HCT116 (cell line): ENCODE measurements at regions not wholly inside any gene's neighbourhood (a gene's known extent, or its start where the extent isn't known, plus 50 kb on each side); places are given as distances from the start of the nearest gene placed in this dataset.

Experiments used
- ATAC-seq: fragments of 200-7000 bp; cut with Tn5 transposase; 2 replicates; pipeline ENCODE4 v1.9.1; 2020; ENCODE audit warnings: mild to moderate bottlenecking, moderate library complexity
- BruUV-seq: library from RNA; stranded (reverse); fragments of 400-500 nt; replicated peaks from 2 replicates; lab custom pipeline; 2021; lab: Mats Ljungman, UMichigan
- CTCF ChIA-PET: fragments of 300-600 bp; sonication (Branson Sonifier 250); formaldehyde crosslinking; loops from one replicate; lab custom pipeline; 2021; ENCODE audit warnings: antibody characterized with exemption; lab: Charles Lee
- POLR2A ChIA-PET: fragments of 300-600, 350-600 bp; sonication (Branson Sonifier 250); formaldehyde crosslinking; loops from one replicate; lab custom pipeline; 2021; ENCODE audit warnings: antibody characterized with exemption; lab: Charles Lee
- RAD21 ChIA-PET, 2 experiments: fragments of 300-600 bp; sonication (Branson Sonifier 250); formaldehyde crosslinking; loops; one replicate each; lab custom pipeline; 2023; ENCODE audit warnings: low total read pairs in 2 of 2; ENCODE audit not compliant: uncharacterized antibody in 2 of 2, unreplicated experiment in 2 of 2, low non-redundant PET in 1 of 2; lab: Charles Lee
- DNase-seq: peaks from one replicate; pipeline ENCODE4 v3.0.0-alpha.2; 2010; ENCODE audit warnings: low read depth, low spot score
- H2AFZ ChIP-seq: fragments of 200-600 bp; shearing (Covaris generic), sonication (generic); 2 replicates; pipeline ENCODE4 v1.6.1; 2017; ENCODE audit warnings: low read depth, mixed run types, mixed read lengths, antibody characterized with exemption, low read length; ENCODE audit not compliant: poor library complexity, severe bottlenecking
- H3K27ac ChIP-seq: 2 replicates; pipeline ENCODE4 v1.5.1; 2012; ENCODE audit warnings: low read depth, low read length
- H3K27me3 ChIP-seq: fragments of 200-600 bp; sonication (generic); 2 replicates; pipeline ENCODE4 v1.6.1; 2016; ENCODE audit warnings: mixed run types, low read length, mixed read lengths; ENCODE audit not compliant: insufficient read depth
- H3K36me3 ChIP-seq, 2 experiments: fragments of 200-500 bp in 1 of 2; fragments of 200-600 bp in 1 of 2; sonication (Bioruptor generic) in 1 of 2; sonication (generic) in 1 of 2; 2 replicates each; pipeline versions ENCODE4 v1.5.1 to v1.6.1; 2014 to 2016; ENCODE audit warnings: low read length in 2 of 2, inconsistent platforms in 1 of 2, mixed read lengths in 1 of 2, mixed run types in 1 of 2; ENCODE audit not compliant: insufficient read depth in 2 of 2, control insufficient read depth in 1 of 2
- H3K4me1 ChIP-seq, 2 experiments: fragments of 200-600 bp in 1 of 2; sonication (generic) in 1 of 2; 2 replicates each; pipeline versions ENCODE4 v1.5.1 to v1.6.1; 2012 to 2017; ENCODE audit warnings: low read length in 2 of 2, inconsistent platforms in 1 of 2, mild to moderate bottlenecking in 1 of 2, mixed read lengths in 1 of 2, mixed run types in 1 of 2, moderate library complexity in 1 of 2; ENCODE audit not compliant: insufficient read depth in 2 of 2, control insufficient read depth in 1 of 2
- H3K4me2 ChIP-seq: fragments of 200-600 bp; sonication (generic); 2 replicates; pipeline ENCODE4 v1.6.1; 2017; ENCODE audit warnings: mixed run types, low read length, mixed read lengths
- H3K4me3 ChIP-seq, 2 experiments: fragments of 200-600 bp in 1 of 2; sonication (generic) in 1 of 2; replicated peaks in 1 of 2; 2 replicates each; pipeline ENCODE4 v1.5.1; 2011 to 2016; ENCODE audit warnings: low read length in 2 of 2, control low read depth in 1 of 2, low read depth in 1 of 2, mild to moderate bottlenecking in 1 of 2, mixed read lengths in 1 of 2, mixed run types in 1 of 2
- H3K79me2 ChIP-seq: fragments of 200-600 bp; sonication (generic); 2 replicates; pipeline ENCODE4 v1.6.1; 2017; ENCODE audit warnings: mild to moderate bottlenecking, mixed run types, low read length, moderate library complexity, mixed read lengths; ENCODE audit not compliant: insufficient read depth
- H3K9ac ChIP-seq: fragments of 200-600 bp; sonication (generic); 2 replicates; pipeline ENCODE4 v1.6.1; 2016; ENCODE audit warnings: low read length, mixed read lengths
- H3K9me2 ChIP-seq: fragments of 200-600 bp; sonication (generic), shearing (Covaris generic); 2 replicates; pipeline ENCODE4 v1.6.1; 2017; ENCODE audit warnings: mixed run types, mild to moderate bottlenecking, moderate library complexity; ENCODE audit not compliant: insufficient read depth
- H3K9me3 ChIP-seq, 2 experiments: fragments of 200-500 bp in 1 of 2; fragments of 200-600 bp in 1 of 2; sonication (Bioruptor generic) in 1 of 2; sonication (generic) in 1 of 2; 2 replicates each; pipeline ENCODE4 v1.6.1; 2014 to 2017; ENCODE audit warnings: low read length in 2 of 2, mixed read lengths in 2 of 2, inconsistent platforms in 1 of 2, low read depth in 1 of 2, mild to moderate bottlenecking in 1 of 2, mixed run types in 1 of 2, moderate library complexity in 1 of 2; ENCODE audit not compliant: control insufficient read depth in 1 of 2, insufficient read depth in 1 of 2
- H4K20me1 ChIP-seq: fragments of 200-600 bp; sonication (generic), shearing (Covaris generic); 2 replicates; pipeline ENCODE4 v1.6.1; 2017; ENCODE audit warnings: mixed run types, mild to moderate bottlenecking, moderate library complexity; ENCODE audit not compliant: insufficient read depth
- ATF3 ChIP-seq: IDR thresholded peaks from 2 replicates; pipeline ENCODE4 v1.6.1; 2012
- CBX3 ChIP-seq: IDR thresholded peaks from 2 replicates; pipeline ENCODE4 v1.6.1; 2012; ENCODE audit warnings: low read depth
- CTCF ChIP-seq, 3 experiments: fragments of 200-600 bp in 1 of 3; sonication (generic) in 1 of 3; IDR thresholded peaks in 2 of 3; conservative IDR thresholded peaks in 1 of 3; 2 replicates each; pipeline ENCODE4 v1.5.1; 2012 to 2017; ENCODE audit warnings: low read depth in 2 of 3, low read length in 2 of 3, antibody characterized with exemption in 1 of 3, borderline replicate concordance in 1 of 3, control low read depth in 1 of 3, mild to moderate bottlenecking in 1 of 3, mixed read lengths in 1 of 3, mixed run types in 1 of 3, moderate library complexity in 1 of 3; ENCODE audit not compliant: insufficient read depth in 1 of 3
- EGR1 ChIP-seq: IDR thresholded peaks from 2 replicates; pipeline ENCODE4 v1.6.1; 2012; ENCODE audit warnings: low read depth
- ELF1 ChIP-seq: IDR thresholded peaks from 2 replicates; pipeline ENCODE4 v1.6.1; 2012; ENCODE audit warnings: low read depth, borderline replicate concordance
- EZH2 ChIP-seq: fragments of 200-600 bp; sonication (generic); IDR thresholded peaks from 2 replicates; pipeline ENCODE4 v1.6.1; 2017; ENCODE audit warnings: antibody characterized with exemption, mixed run types
- FOSL1 ChIP-seq: IDR thresholded peaks from 2 replicates; pipeline ENCODE4 v1.6.1; 2012; ENCODE audit warnings: low read depth
- JUND ChIP-seq: IDR thresholded peaks from 2 replicates; pipeline ENCODE4 v1.6.1; 2012
- POLR2A ChIP-seq: IDR thresholded peaks from 2 replicates; pipeline ENCODE4 v1.7.0; 2011; ENCODE audit warnings: borderline replicate concordance; ENCODE audit not compliant: insufficient read depth, insufficient read length; ENCODE audit errors: extremely low read depth
- RAD21 ChIP-seq: IDR thresholded peaks from 2 replicates; pipeline ENCODE4 v1.6.1; 2012; ENCODE audit warnings: low read depth, mild to moderate bottlenecking
- REST ChIP-seq: IDR thresholded peaks from 2 replicates; pipeline ENCODE4 v1.6.1; 2012; ENCODE audit warnings: low read depth
- SIN3A ChIP-seq: IDR thresholded peaks from 2 replicates; pipeline ENCODE4 v1.6.1; 2012; ENCODE audit warnings: low read depth
- SP1 ChIP-seq: IDR thresholded peaks from 2 replicates; pipeline ENCODE4 v1.6.1; 2012; ENCODE audit warnings: low read depth
- SRF ChIP-seq: IDR thresholded peaks from 2 replicates; pipeline ENCODE4 v1.6.1; 2012; ENCODE audit warnings: low read depth
- TCF7L2 ChIP-seq: IDR thresholded peaks from 2 replicates; pipeline ENCODE4 v1.7.0; 2011; ENCODE audit warnings: borderline replicate concordance, inconsistent platforms; ENCODE audit not compliant: insufficient read depth, insufficient read length; ENCODE audit errors: extremely low read depth
- YY1 ChIP-seq: IDR thresholded peaks from 2 replicates; pipeline ENCODE4 v1.6.1; 2011; ENCODE audit warnings: low read length, low read depth, moderate library complexity, mild to moderate bottlenecking; ENCODE audit not compliant: insufficient replicate concordance; ENCODE audit errors: extremely low read depth
- ZBTB33 ChIP-seq: IDR thresholded peaks from 2 replicates; pipeline ENCODE4 v1.6.1; 2011; ENCODE audit warnings: mild to moderate bottlenecking, low read length, moderate library complexity; ENCODE audit not compliant: insufficient replicate concordance; ENCODE audit errors: extremely low read depth
- ZFX ChIP-seq: fragments of 450-650 bp; IDR thresholded peaks from 2 replicates; pipeline ENCODE4 v1.6.1; 2017
- ZNF274 ChIP-seq: fragments of 200-500 bp; sonication (Bioruptor generic); IDR thresholded peaks from 2 replicates; pipeline ENCODE4 v1.6.1; 2014; ENCODE audit warnings: mild to moderate bottlenecking, low read depth, low read length, inconsistent platforms
- intact Hi-C: fragments of 100-400 bp; cut with micrococcal nuclease; formaldehyde crosslinking; loops from 2 replicates; pipeline ENCODE4 v1.10.0; 2022

GRCh38 chr18:37997695-37998094 is 432.1 kb upstream of the CELF4 start:
- Histone ChIP-seq H3K9ac (no peak overlapping the region), H3K4me2 (no peak overlapping the region), H3K9me3 (peaks cover 4 to 9% of the 10 kb centered on the region in 2 experiments; a peak in 1 of 4 replicates), H3K9me2 (no peaks in the 10 kb centered on the region), H3K27me3 (no peaks in the 10 kb centered on the region), H3K4me1 (no peaks in the 10 kb centered on the region), H4K20me1 (no peaks in the 10 kb centered on the region), H3K4me3 (no peak overlapping the region), H3K27ac (no peak overlapping the region), H3K36me3 (no peaks in the 10 kb centered on the region), H3K79me2 (no peaks in the 10 kb centered on the region), H2AFZ (no peak overlapping the region)
- intact Hi-C loops: no loop called here
- ChIA-PET RAD21 (no interaction called here), CTCF (no interaction called here), POLR2A (no interaction called here)
- TF ChIP-seq RAD21: no peak
- TF ChIP-seq TCF7L2: no peak
- TF ChIP-seq JUND: no peak
- TF ChIP-seq YY1: no peak
- TF ChIP-seq REST: no peak
- no peak for TF ChIP-seq SRF
- no peak for TF ChIP-seq ATF3
- no peak for TF ChIP-seq ELF1
- no peak for TF ChIP-seq SP1
- TF ChIP-seq SIN3A: no peak
- no peak for TF ChIP-seq ZFX
- TF ChIP-seq CBX3: no peak
- TF ChIP-seq ZNF274: no peak
- no peak for TF ChIP-seq EZH2
- no peak for TF ChIP-seq FOSL1
- no peak for TF ChIP-seq ZBTB33
- TF ChIP-seq POLR2A: no peak
- no peak for TF ChIP-seq CTCF (IDR thresholded peaks at IDR 0.05 in 2 of 3, conservative IDR thresholded peaks at IDR 0.05 in 1 of 3; ENCODE audit: borderline replicate concordance in 1 of 3, insufficient read depth in 1 of 3, low read depth in 2 of 3, low read length in 2 of 3)
- no peak for TF ChIP-seq EGR1
- ATAC-seq (no peak), DNase-seq (no peak)
- no TSS peak for BruUV-seq
